H7 (cell line): ENCODE measurements at regions not wholly inside any gene's neighbourhood (a gene's known extent, or its start where the extent isn't known, plus 50 kb on each side); places are given as distances from the start of the nearest gene placed in this dataset.

Experiments
- DNase-seq: peaks from one replicate; pipeline ENCODE4 v3.0.0; 2012
- H3K27me3 ChIP-seq: 2 replicates; pipeline ENCODE4 v1.6.0; 2011; ENCODE audit warnings: mild to moderate bottlenecking, low read length; ENCODE audit not compliant: control insufficient read depth, insufficient read depth
- H3K36me3 ChIP-seq: replicated peaks from 2 replicates; pipeline ENCODE4 v1.5.1; 2011; ENCODE audit warnings: low read length; ENCODE audit not compliant: control insufficient read depth, insufficient read depth
- H3K4me3 ChIP-seq: 2 replicates; pipeline ENCODE4 v1.5.1; 2011; ENCODE audit warnings: low read depth, mild to moderate bottlenecking, control low read depth, low read length, moderate library complexity; ENCODE audit not compliant: insufficient read depth

GRCh38 chr13:109644956-109645355 is 141.4 kb downstream of the IRS2 start:
- DNase-seq, result no peak
- Histone ChIP-seq H3K4me3 (no peak overlapping the region), H3K36me3 (no peaks in the 10 kb centered on the region), H3K27me3 (no peaks in the 10 kb centered on the region)

- Histone ChIP-seq H3K4me3 (no peak overlapping the region), H3K27me3 (no peaks in the 10 kb centered on the region), H3K36me3 (no peaks in the 10 kb centered on the region)
- DNase-seq, result no peak
Observed at GRCh38 chr13:109644069-109644750, 142.2 kb downstream of the IRS2 start.

GRCh38 chr13:109642358-109642757 is 144.0 kb downstream of the IRS2 start:
- Histone ChIP-seq H3K36me3 (no peaks in the 10 kb centered on the region), H3K27me3 (no peaks in the 10 kb centered on the region), H3K4me3 (no peak overlapping the region)
- DNase-seq, result no peak

GRCh38 chr13:109636736-109637135 is 149.6 kb downstream of the IRS2 start:
- Histone ChIP-seq H3K36me3 (no peaks in the 10 kb centered on the region), H3K27me3 (no peaks in the 10 kb centered on the region), H3K4me3 (no peak overlapping the region)
- no peak for DNase-seq

GRCh38 chr13:109631069-109631468 is 155.3 kb downstream of the IRS2 start:
- no peaks in the 10 kb centered on the region for H3K36me3 ChIP-seq
- no peaks in the 10 kb centered on the region for H3K27me3 ChIP-seq
- no peak for DNase-seq
- no peak overlapping the region for H3K4me3 ChIP-seq

- DNase-seq, result no peak
- Histone ChIP-seq H3K4me3 (no peak overlapping the region), H3K27me3 (no peaks in the 10 kb centered on the region), H3K36me3 (no peaks in the 10 kb centered on the region)
Observed at GRCh38 chr13:109630271-109630670, 156.1 kb downstream of the IRS2 start.

GRCh38 chr13:109629737-109630136 is 156.6 kb downstream of the IRS2 start:
- no peak for DNase-seq
- Histone ChIP-seq H3K27me3 (no peaks in the 10 kb centered on the region), H3K4me3 (no peak overlapping the region), H3K36me3 (no peaks in the 10 kb centered on the region)

- H3K27me3 ChIP-seq, result no peaks in the 10 kb centered on the region
- H3K36me3 ChIP-seq, result no peaks in the 10 kb centered on the region
- no peak overlapping the region for H3K4me3 ChIP-seq
- no peak for DNase-seq
Observed at GRCh38 chr13:109628251-109628699, 158.1 kb downstream of the IRS2 start.

- no peaks in the 10 kb centered on the region for H3K36me3 ChIP-seq
- H3K4me3 ChIP-seq, result no peak overlapping the region
- no peaks in the 10 kb centered on the region for H3K27me3 ChIP-seq
- DNase-seq, result no peak
Observed at GRCh38 chr13:109627649-109628048, 158.7 kb downstream of the IRS2 start.

GRCh38 chr13:109626386-109627171 is 159.8 kb downstream of the IRS2 start:
- Histone ChIP-seq H3K36me3 (no peaks in the 10 kb centered on the region), H3K27me3 (no peaks in the 10 kb centered on the region), H3K4me3 (no peak overlapping the region)
- no peak for DNase-seq

GRCh38 chr13:109625156-109625555 is 161.2 kb downstream of the IRS2 start:
- Histone ChIP-seq H3K27me3 (no peaks in the 10 kb centered on the region), H3K36me3 (no peaks in the 10 kb centered on the region), H3K4me3 (no peak overlapping the region)
- no peak for DNase-seq

GRCh38 chr13:109622006-109622405 is 164.4 kb downstream of the IRS2 start:
- H3K4me3 ChIP-seq, result no peak overlapping the region
- no peak for DNase-seq
- no peaks in the 10 kb centered on the region for H3K36me3 ChIP-seq
- no peaks in the 10 kb centered on the region for H3K27me3 ChIP-seq

- H3K36me3 ChIP-seq, result no peaks in the 10 kb centered on the region
- no peak overlapping the region for H3K4me3 ChIP-seq
- H3K27me3 ChIP-seq, result no peaks in the 10 kb centered on the region
- no peak for DNase-seq
Observed at GRCh38 chr13:109615721-109616420, 170.5 kb downstream of the IRS2 start.

GRCh38 chr13:109611912-109612691 is 174.3 kb downstream of the IRS2 start:
- DNase-seq, result no peak

More at GRCh38 chr13:109611912-109612691, 174.3 kb downstream of the IRS2 start:
- Histone ChIP-seq H3K36me3 (no peaks in the 10 kb centered on the region), H3K27me3 (no peaks in the 10 kb centered on the region), H3K4me3 (no peak overlapping the region)
